ENCODE measurements at regions not wholly inside any gene's neighbourhood (a gene's known extent, or its start where the extent isn't known, plus 50 kb on each side); places are given as distances from the start of the nearest gene placed in this dataset.

DNA sequence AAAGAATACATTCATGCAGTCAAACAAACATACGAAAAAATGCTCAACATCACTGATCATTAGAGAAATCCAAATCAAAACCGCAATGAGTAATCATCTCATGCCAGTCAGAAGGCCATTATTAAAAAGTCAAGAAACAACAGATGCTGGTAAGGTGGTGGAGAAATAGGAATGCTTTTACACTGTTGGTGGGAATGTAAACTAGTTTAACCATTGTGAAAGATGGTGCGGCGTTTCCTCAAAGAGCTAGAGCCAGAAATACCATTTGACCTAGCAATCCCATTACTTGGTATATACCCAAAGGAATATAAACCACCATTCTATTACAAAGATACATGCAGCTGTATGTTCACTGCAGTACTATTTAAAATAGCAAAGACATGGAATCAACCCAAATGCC, 330.4 kb downstream of the EDEM1 start:
- TF ChIP-seq, protein P1, sequence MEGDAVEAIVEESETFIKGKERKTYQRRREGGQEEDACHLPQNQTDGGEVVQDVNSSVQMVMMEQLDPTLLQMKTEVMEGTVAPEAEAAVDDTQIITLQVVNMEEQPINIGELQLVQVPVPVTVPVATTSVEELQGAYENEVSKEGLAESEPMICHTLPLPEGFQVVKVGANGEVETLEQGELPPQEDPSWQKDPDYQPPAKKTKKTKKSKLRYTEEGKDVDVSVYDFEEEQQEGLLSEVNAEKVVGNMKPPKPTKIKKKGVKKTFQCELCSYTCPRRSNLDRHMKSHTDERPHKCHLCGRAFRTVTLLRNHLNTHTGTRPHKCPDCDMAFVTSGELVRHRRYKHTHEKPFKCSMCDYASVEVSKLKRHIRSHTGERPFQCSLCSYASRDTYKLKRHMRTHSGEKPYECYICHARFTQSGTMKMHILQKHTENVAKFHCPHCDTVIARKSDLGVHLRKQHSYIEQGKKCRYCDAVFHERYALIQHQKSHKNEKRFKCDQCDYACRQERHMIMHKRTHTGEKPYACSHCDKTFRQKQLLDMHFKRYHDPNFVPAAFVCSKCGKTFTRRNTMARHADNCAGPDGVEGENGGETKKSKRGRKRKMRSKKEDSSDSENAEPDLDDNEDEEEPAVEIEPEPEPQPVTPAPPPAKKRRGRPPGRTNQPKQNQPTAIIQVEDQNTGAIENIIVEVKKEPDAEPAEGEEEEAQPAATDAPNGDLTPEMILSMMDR (IDR thresholded peaks at IDR 0.05) = no peak
- no peak for TF ChIP-seq POLR2AphosphoS5 (IDR thresholded peaks at IDR 0.05)
